ENCODE measurements at regions not wholly inside any gene's neighbourhood (a gene's known extent, or its start where the extent isn't known, plus 50 kb on each side); places are given as distances from the start of the nearest gene placed in this dataset.

- TF ChIP-seq ZBTB7A (IDR thresholded peaks at IDR 0.05; ENCODE audit: low read depth) (no peak), TAF1 (IDR thresholded peaks at IDR 0.05; ENCODE audit: low read depth) (no peak), RAD21 (IDR thresholded peaks at IDR 0.05; ENCODE audit: low read depth) (no peak), TEAD4 (IDR thresholded peaks at IDR 0.05) (no peak)
- TF ChIP-seq, protein P1, sequence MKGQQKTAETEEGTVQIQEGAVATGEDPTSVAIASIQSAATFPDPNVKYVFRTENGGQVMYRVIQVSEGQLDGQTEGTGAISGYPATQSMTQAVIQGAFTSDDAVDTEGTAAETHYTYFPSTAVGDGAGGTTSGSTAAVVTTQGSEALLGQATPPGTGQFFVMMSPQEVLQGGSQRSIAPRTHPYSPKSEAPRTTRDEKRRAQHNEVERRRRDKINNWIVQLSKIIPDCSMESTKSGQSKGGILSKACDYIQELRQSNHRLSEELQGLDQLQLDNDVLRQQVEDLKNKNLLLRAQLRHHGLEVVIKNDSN (IDR thresholded peaks at IDR 0.05): no peak
Measured at GRCh38 chr1:91137173-91137852, 115.5 kb upstream of the ZNF644 start.

Measured in Ishikawa (cell line).